ENCODE measurements at regions not wholly inside any gene's neighbourhood (a gene's known extent, or its start where the extent isn't known, plus 50 kb on each side); places are given as distances from the start of the nearest gene placed in this dataset.

GRCh38 chr5:97914483-97914882 is 731.4 kb upstream of the RIOK2 start:
- no peak for DNase-seq
- CTCF ChIA-PET: no interaction called here
- Mint-ChIP-seq H3K36me3 (ENCODE audit: insufficient read depth, unreplicated experiment) (no peaks in the 10 kb centered on the region), H3K9me3 (ENCODE audit: low read depth, unreplicated experiment) (no peaks in the 10 kb centered on the region), H3K4me1 (ENCODE audit: low read depth, unreplicated experiment) (no peaks in the 10 kb centered on the region), H3K27me3 (ENCODE audit: unreplicated experiment) (no peaks in the 10 kb centered on the region), H3K4me3 (ENCODE audit: low read depth, unreplicated experiment) (no peak overlapping the region), H3K27ac (ENCODE audit: unreplicated experiment) (no peak overlapping the region)
- no peak for TF ChIP-seq CTCF (IDR thresholded peaks at IDR 0.05; ENCODE audit: unreplicated experiment)
- intact Hi-C loops (cut with micrococcal nuclease; ENCODE audit: unreplicated experiment): no loop called here
- no TSS peak for BruUV-seq (replicated peaks)

- Mint-ChIP-seq H3K27ac (ENCODE audit: unreplicated experiment) (no peak overlapping the region), H3K9me3 (ENCODE audit: low read depth, unreplicated experiment) (no peaks in the 10 kb centered on the region), H3K4me1 (ENCODE audit: low read depth, unreplicated experiment) (no peaks in the 10 kb centered on the region), H3K27me3 (ENCODE audit: unreplicated experiment) (no peaks in the 10 kb centered on the region), H3K4me3 (ENCODE audit: low read depth, unreplicated experiment) (no peak overlapping the region), H3K36me3 (ENCODE audit: insufficient read depth, unreplicated experiment) (no peaks in the 10 kb centered on the region)
- intact Hi-C loops (cut with micrococcal nuclease; ENCODE audit: unreplicated experiment): no loop called here
- CTCF ChIA-PET: no interaction called here
- TF ChIP-seq CTCF (IDR thresholded peaks at IDR 0.05; ENCODE audit: unreplicated experiment): no peak
- no peak for DNase-seq
- BruUV-seq (replicated peaks): no TSS peak
These were observed 732.1 kb upstream of the RIOK2 start for GRCh38 chr5:97915106-97915505.

GRCh38 chr5:97918057-97918456 is 735.0 kb upstream of the RIOK2 start:
- no peaks in the 10 kb centered on the region for H3K4me1 Mint-ChIP-seq (ENCODE audit: low read depth, unreplicated experiment)
- no peak overlapping the region for H3K4me3 Mint-ChIP-seq (ENCODE audit: low read depth, unreplicated experiment)
- no peaks in the 10 kb centered on the region for H3K27me3 Mint-ChIP-seq (ENCODE audit: unreplicated experiment)
- TF ChIP-seq CTCF (IDR thresholded peaks at IDR 0.05; ENCODE audit: unreplicated experiment): no peak
- CTCF ChIA-PET: no interaction called here
- no peaks in the 10 kb centered on the region for H3K9me3 Mint-ChIP-seq (ENCODE audit: low read depth, unreplicated experiment)
- intact Hi-C loops (cut with micrococcal nuclease; ENCODE audit: unreplicated experiment): no loop called here
- H3K27ac Mint-ChIP-seq (ENCODE audit: unreplicated experiment): no peak overlapping the region
- DNase-seq: no peak
- no peaks in the 10 kb centered on the region for H3K36me3 Mint-ChIP-seq (ENCODE audit: insufficient read depth, unreplicated experiment)
- BruUV-seq (replicated peaks): no TSS peak

- DNase-seq: no peak
- no peaks in the 10 kb centered on the region for H3K9me3 Mint-ChIP-seq (ENCODE audit: low read depth, unreplicated experiment)
- no peaks in the 10 kb centered on the region for H3K4me1 Mint-ChIP-seq (ENCODE audit: low read depth, unreplicated experiment)
- no TSS peak for BruUV-seq (replicated peaks)
- no peaks in the 10 kb centered on the region for H3K36me3 Mint-ChIP-seq (ENCODE audit: insufficient read depth, unreplicated experiment)
- H3K27me3 Mint-ChIP-seq (ENCODE audit: unreplicated experiment): no peaks in the 10 kb centered on the region
- CTCF ChIA-PET: no interaction called here
- no peak for TF ChIP-seq CTCF (IDR thresholded peaks at IDR 0.05; ENCODE audit: unreplicated experiment)
- no peak overlapping the region for H3K4me3 Mint-ChIP-seq (ENCODE audit: low read depth, unreplicated experiment)
- no peak overlapping the region for H3K27ac Mint-ChIP-seq (ENCODE audit: unreplicated experiment)
- intact Hi-C loops (cut with micrococcal nuclease; ENCODE audit: unreplicated experiment): no loop called here
These were observed 735.6 kb upstream of the RIOK2 start for GRCh38 chr5:97918620-97919019.

- no peak overlapping the region for H3K4me3 Mint-ChIP-seq (ENCODE audit: low read depth, unreplicated experiment)
- DNase-seq: no peak
- H3K36me3 Mint-ChIP-seq (ENCODE audit: insufficient read depth, unreplicated experiment): no peaks in the 10 kb centered on the region
- H3K27me3 Mint-ChIP-seq (ENCODE audit: unreplicated experiment): no peaks in the 10 kb centered on the region
- H3K9me3 Mint-ChIP-seq (ENCODE audit: low read depth, unreplicated experiment): no peaks in the 10 kb centered on the region
- intact Hi-C loops (cut with micrococcal nuclease; ENCODE audit: unreplicated experiment): no loop called here
- CTCF ChIA-PET: no interaction called here
- no peaks in the 10 kb centered on the region for H3K4me1 Mint-ChIP-seq (ENCODE audit: low read depth, unreplicated experiment)
- TF ChIP-seq CTCF (IDR thresholded peaks at IDR 0.05; ENCODE audit: unreplicated experiment): no peak
- H3K27ac Mint-ChIP-seq (ENCODE audit: unreplicated experiment): no peak overlapping the region
- no TSS peak for BruUV-seq (replicated peaks)
These were observed 736.7 kb upstream of the RIOK2 start for GRCh38 chr5:97919719-97920118.
